Ectodermal cell (in vitro differentiated cells): ENCODE measurements at regions not wholly inside any gene's neighbourhood (a gene's known extent, or its start where the extent isn't known, plus 50 kb on each side); places are given as distances from the start of the nearest gene placed in this dataset.

Experiments used
- H3K27ac ChIP-seq: 2 replicates; pipeline ENCODE4 v1.7.0; 2013; ENCODE audit warnings: mild to moderate bottlenecking, low read depth, low read length; ENCODE audit not compliant: insufficient read depth, poor library complexity, severe bottlenecking
- H3K27me3 ChIP-seq: 2 replicates; pipeline ENCODE4 v1.7.0; 2013; ENCODE audit warnings: mild to moderate bottlenecking, low read length; ENCODE audit not compliant: insufficient read depth, control insufficient read depth, poor library complexity, severe bottlenecking
- H3K36me3 ChIP-seq: one replicate; pipeline ENCODE4 v1.7.0; 2013; ENCODE audit warnings: low read length; ENCODE audit not compliant: control insufficient read depth, insufficient read depth
- H3K4me1 ChIP-seq: one replicate; pipeline ENCODE4 v1.7.0; 2013; ENCODE audit warnings: low read length; ENCODE audit not compliant: control insufficient read depth, insufficient read depth
- H3K4me3 ChIP-seq: 2 replicates; pipeline ENCODE4 v1.7.0; 2013; ENCODE audit warnings: low read depth, low read length, control low read depth; ENCODE audit not compliant: insufficient read depth
- H3K9me3 ChIP-seq: 2 replicates; pipeline ENCODE4 v1.7.0; 2013; ENCODE audit warnings: mild to moderate bottlenecking, low read length, moderate library complexity; ENCODE audit not compliant: control insufficient read depth
- WGBS, 2 experiments: methylation state at CpG; one replicate each; pipeline ENCODE4 v1.1.7; 2013; ENCODE audit warnings: missing lambda C conversion rate in 2 of 2; 5-methylcytosine and 5-hydroxymethylcytosine counted together

DNA sequence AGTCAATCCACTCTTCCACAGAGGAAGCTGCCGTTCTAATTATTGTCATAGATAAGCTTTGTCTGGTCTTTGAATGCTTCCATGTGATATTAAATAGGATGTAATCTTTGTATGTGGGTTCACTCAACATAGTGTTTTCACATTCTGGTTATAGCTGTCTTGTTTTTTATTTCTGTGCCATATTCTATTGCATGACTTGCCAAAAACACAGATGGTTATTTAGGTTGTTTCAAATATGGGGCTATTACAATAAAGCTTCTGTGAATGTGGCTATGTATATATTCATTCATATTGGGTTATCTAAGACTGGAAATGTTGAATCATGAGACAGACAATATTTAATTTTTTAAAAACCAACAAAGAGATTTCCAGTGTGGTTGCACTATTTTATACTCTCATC is 1109.3 kb upstream of the LRRTM3 start:
- Histone ChIP-seq H3K4me1 (no peaks in the 10 kb centered on the region), H3K36me3 (no peaks in the 10 kb centered on the region), H3K9me3 (no peaks in the 10 kb centered on the region), H3K27ac (no peak overlapping the region), H3K27me3 (no peaks in the 10 kb centered on the region), H3K4me3 (no peak overlapping the region)
- 100% methylated on average over 1 of the region's 1 CpG for WGBS, 2 experiments

DNA sequence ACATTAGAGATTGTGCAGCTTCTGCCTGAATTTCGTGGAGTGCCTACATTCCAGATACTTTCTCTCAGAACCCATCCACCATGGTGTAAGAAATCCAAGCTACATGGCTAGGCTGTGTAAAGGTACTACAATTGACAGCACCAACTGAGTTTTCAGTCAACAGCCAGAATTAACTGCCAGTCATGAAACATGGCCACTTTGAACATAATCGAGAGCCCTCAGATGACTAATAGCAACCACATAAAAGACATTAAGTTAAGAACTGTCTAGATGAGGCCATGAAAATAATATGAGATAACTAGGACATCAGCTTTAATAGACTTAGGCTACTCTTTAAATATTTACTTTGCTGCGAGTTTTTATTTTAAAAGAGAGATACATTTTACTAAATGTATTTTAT is 1106.8 kb upstream of the LRRTM3 start:
- no peaks in the 10 kb centered on the region for H3K27me3 ChIP-seq
- no peaks in the 10 kb centered on the region for H3K36me3 ChIP-seq
- no peaks in the 10 kb centered on the region for H3K4me1 ChIP-seq
- 80 to 97% methylated on average over 2 of the region's 3 CpGs for WGBS, 2 experiments
- no peaks in the 10 kb centered on the region for H3K9me3 ChIP-seq
- no peak overlapping the region for H3K4me3 ChIP-seq
- H3K27ac ChIP-seq = no peak overlapping the region

DNA sequence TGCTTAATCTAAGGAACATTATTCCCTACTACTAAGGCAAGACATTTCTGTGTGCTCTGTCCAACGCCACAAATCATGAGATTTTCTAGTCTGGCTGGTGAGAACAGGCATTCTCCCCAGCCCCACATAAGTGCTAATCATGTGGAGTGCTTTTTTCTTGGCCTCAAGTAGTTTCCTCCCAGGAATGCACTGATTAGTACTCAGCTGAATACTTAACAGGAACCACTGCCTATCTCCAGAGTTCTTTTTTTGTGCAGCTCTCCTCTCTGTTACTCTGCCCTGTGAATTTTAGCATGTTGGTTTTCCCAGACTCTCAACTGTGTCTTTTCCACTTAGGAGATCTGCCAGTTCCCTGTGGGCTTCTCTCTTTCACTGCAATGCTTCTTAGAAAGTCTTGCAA is 1098.5 kb upstream of the LRRTM3 start:
- WGBS, 2 experiments = 83 to 91% methylated on average over 1 of the region's 1 CpG
- no peaks in the 10 kb centered on the region for H3K9me3 ChIP-seq
- no peaks in the 10 kb centered on the region for H3K4me1 ChIP-seq
- H3K4me3 ChIP-seq = no peak overlapping the region
- no peak overlapping the region for H3K27ac ChIP-seq
- no peaks in the 10 kb centered on the region for H3K36me3 ChIP-seq
- no peaks in the 10 kb centered on the region for H3K27me3 ChIP-seq

GRCh38 chr10:65838811-65839210 is 1087.0 kb upstream of the LRRTM3 start:
- H3K36me3 ChIP-seq = no peaks in the 10 kb centered on the region
- H3K27me3 ChIP-seq = no peaks in the 10 kb centered on the region
- H3K9me3 ChIP-seq = no peaks in the 10 kb centered on the region
- H3K4me1 ChIP-seq = no peaks in the 10 kb centered on the region
- no peak overlapping the region for H3K27ac ChIP-seq
- no peak overlapping the region for H3K4me3 ChIP-seq

DNA sequence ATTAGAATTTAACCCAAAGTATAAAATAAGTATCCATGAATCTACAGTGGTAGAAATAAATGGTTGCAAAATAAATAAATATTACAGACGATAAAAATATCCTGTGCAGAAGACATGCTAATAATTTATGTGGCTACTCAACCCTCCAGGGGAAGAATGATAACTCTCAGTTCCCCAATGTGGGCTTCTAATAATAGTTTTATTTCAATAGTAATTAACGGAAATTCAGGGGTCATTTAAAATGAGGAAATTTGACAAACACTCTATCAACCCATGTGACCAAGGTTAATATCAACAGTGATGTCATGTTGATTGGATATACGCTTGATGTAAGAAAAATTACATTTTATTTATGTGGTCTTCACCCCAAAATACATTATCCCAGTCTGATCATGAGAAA is 1082.6 kb upstream of the LRRTM3 start:
- no peak overlapping the region for H3K27ac ChIP-seq
- H3K27me3 ChIP-seq = no peaks in the 10 kb centered on the region
- 100% methylated on average over 1 of the region's 3 CpGs; no CpG with 5 or more reads in 1 of the 2 experiments for WGBS, 2 experiments
- H3K4me3 ChIP-seq = no peak overlapping the region
- H3K36me3 ChIP-seq = no peaks in the 10 kb centered on the region
- no peaks in the 10 kb centered on the region for H3K4me1 ChIP-seq
- H3K9me3 ChIP-seq = no peaks in the 10 kb centered on the region

GRCh38 chr10:65845916-65846315 is 1079.9 kb upstream of the LRRTM3 start:
- no peaks in the 10 kb centered on the region for H3K36me3 ChIP-seq
- H3K27ac ChIP-seq = no peak overlapping the region
- no peaks in the 10 kb centered on the region for H3K9me3 ChIP-seq
- H3K4me3 ChIP-seq = no peak overlapping the region
- no peaks in the 10 kb centered on the region for H3K4me1 ChIP-seq
- H3K27me3 ChIP-seq = no peaks in the 10 kb centered on the region

DNA sequence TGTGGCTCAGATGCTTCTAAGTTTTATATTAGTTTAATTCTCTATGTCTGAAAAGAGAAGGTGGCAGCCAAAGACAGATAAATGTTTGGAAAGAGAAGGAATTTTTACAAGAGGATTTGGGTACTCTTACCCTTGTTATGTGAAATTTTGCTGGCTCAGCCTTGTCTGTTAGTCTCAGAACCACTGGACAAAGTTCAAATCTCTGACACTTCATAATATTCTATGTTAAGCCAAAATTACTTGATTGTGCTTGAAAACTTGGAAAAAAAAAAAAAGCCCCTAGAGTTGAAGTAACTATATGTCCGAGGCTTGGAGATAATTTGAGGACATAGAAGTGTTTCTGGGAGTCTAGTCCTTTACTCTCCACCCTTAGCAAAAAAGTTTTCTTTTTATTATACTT is 1079.3 kb upstream of the LRRTM3 start:
- Histone ChIP-seq H3K9me3 (no peaks in the 10 kb centered on the region), H3K36me3 (no peaks in the 10 kb centered on the region), H3K27ac (no peak overlapping the region), H3K4me3 (no peak overlapping the region), H3K27me3 (no peaks in the 10 kb centered on the region), H3K4me1 (no peaks in the 10 kb centered on the region)
- WGBS, 2 experiments = 100% methylated on average over 1 of the region's 1 CpG; no CpG with 5 or more reads in 1 of the 2 experiments

GRCh38 chr10:65846949-65847348 is 1078.9 kb upstream of the LRRTM3 start:
- Histone ChIP-seq H3K4me3 (no peak overlapping the region), H3K27ac (no peak overlapping the region), H3K36me3 (no peaks in the 10 kb centered on the region), H3K4me1 (no peaks in the 10 kb centered on the region), H3K27me3 (no peaks in the 10 kb centered on the region), H3K9me3 (no peaks in the 10 kb centered on the region)
- 81 to 96% methylated on average over 3 to 4 of the region's 4 CpGs for WGBS, 2 experiments

GRCh38 chr10:65847436-65848230 is 1078.2 kb upstream of the LRRTM3 start:
- H3K4me3 ChIP-seq = no peak overlapping the region
- H3K4me1 ChIP-seq = no peaks in the 10 kb centered on the region
- 92 to 96% methylated on average over 2 to 3 of the region's 3 CpGs for WGBS, 2 experiments
- H3K36me3 ChIP-seq = no peaks in the 10 kb centered on the region
- H3K27ac ChIP-seq = no peak overlapping the region
- H3K27me3 ChIP-seq = no peaks in the 10 kb centered on the region
- no peaks in the 10 kb centered on the region for H3K9me3 ChIP-seq

DNA sequence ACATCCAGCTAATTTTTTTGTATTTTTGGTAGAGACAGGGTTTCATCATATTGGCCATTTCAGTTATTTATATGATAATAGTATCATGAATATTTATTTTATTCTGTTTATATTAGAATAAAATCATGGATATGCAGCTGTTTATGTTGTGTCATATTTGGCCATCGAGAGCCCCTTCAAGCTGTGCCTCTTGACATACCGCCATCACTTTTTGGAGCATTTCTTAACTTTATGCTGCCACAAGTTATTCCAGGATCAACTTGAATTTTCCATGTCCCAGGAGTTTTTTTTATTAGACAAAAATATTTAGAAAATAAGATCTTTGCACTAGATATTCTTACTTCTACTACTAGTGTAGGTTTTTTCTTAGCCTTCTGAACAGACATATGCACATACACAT is 1067.0 kb upstream of the LRRTM3 start:
- no peak overlapping the region for H3K27ac ChIP-seq
- H3K4me3 ChIP-seq = no peak overlapping the region
- H3K36me3 ChIP-seq = no peaks in the 10 kb centered on the region
- H3K9me3 ChIP-seq = no peaks in the 10 kb centered on the region
- 89 to 90% methylated on average over 2 of the region's 2 CpGs for WGBS, 2 experiments
- no peaks in the 10 kb centered on the region for H3K4me1 ChIP-seq
- no peaks in the 10 kb centered on the region for H3K27me3 ChIP-seq

DNA sequence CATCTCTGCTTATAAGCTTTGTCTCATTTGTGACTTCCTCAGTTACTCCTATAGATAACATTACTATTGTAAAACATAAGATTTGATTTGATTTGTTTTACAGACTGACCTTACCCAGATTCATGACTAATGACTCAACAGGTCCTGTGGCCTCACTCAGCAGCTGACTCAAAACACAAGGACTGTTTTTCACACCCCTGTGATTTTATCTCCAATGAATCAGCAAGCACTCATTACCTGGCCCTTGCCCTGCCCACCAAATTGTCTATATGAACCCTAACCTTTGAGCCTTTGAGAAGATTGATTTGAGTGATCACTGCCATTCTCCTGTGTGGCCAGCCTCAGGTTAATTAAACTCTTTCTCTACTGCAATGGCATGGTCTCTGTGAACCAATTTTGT is 1064.6 kb upstream of the LRRTM3 start:
- Histone ChIP-seq H3K27me3 (no peaks in the 10 kb centered on the region), H3K9me3 (no peaks in the 10 kb centered on the region), H3K27ac (no peak overlapping the region), H3K36me3 (no peaks in the 10 kb centered on the region), H3K4me3 (no peak overlapping the region), H3K4me1 (no peaks in the 10 kb centered on the region)
